HG02852 (cell line): ENCODE measurements at regions not wholly inside any gene's neighbourhood (a gene's known extent, or its start where the extent isn't known, plus 50 kb on each side); places are given as distances from the start of the nearest gene placed in this dataset.
"Not testable (repeated sequence)": the region's sequence is repeated elsewhere in the genome, so short reads cannot be mapped to it uniquely, and the experiment has no call there.

Experiments used
- ATAC-seq: cut with Tn5 transposase; IDR thresholded peaks from one replicate; pipeline ENCODE4 v1.9.1; 2021; ENCODE audit warnings: mild to moderate bottlenecking, moderate library complexity; ENCODE audit not compliant: unreplicated experiment

DNA sequence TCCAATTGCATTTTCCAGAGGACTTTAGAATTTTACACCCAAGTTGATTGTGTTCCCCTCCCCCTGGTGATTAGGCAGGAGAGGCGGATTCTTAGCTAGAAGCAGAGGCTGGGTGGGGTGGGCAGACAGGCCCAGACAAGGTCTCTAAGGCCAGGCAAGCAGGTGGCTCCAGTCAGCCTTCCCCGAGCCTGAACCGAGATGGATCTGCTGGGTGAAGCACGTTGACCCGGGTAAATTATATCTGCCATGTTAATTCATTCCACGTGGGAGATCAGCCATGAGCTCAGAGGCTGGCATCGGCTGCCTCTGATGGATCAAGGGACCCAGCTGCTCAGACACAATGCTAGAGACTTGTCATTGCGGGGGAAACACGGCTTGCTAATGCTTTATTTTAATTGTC is 159.5 kb upstream of the MAFB start:
- no peak for ATAC-seq

DNA sequence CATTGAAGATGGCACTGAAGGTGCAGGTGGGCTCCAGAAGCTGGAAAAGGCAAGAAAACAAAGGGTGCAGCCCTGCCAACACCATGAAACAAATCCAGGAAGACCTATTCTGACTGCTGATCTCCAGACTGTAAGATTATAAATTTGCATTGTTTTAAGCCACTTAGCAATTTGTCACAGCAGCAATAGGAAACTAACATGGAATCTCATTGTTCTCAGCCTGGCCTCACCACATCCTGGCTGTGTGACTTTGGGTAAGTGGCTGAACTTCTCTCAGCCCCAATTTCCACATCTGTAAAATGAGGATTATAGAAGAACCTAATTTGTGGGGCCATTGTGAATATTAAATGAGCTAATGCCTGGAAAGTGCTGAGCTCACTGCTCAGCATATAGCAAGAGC is 160.4 kb upstream of the MAFB start:
- no peak for ATAC-seq

DNA sequence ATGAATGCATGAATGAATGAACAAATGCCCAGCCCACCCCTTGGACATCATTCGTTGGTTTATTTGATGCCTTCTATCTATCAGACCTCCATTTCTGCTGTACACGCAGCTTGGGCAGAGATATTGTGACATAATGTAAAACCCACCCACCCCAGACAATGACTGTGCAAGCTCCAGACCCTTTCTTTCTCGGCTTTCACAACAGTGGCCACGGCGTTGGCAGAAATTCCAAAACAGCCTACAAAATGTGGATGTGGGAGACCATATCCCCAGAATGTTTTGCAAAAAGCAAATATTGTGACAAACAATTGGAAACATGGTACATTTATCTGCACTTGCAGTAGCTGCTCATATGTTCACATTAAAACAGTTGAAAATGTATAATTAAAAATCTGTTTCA is 162.0 kb upstream of the MAFB start:
- no peak for ATAC-seq

DNA sequence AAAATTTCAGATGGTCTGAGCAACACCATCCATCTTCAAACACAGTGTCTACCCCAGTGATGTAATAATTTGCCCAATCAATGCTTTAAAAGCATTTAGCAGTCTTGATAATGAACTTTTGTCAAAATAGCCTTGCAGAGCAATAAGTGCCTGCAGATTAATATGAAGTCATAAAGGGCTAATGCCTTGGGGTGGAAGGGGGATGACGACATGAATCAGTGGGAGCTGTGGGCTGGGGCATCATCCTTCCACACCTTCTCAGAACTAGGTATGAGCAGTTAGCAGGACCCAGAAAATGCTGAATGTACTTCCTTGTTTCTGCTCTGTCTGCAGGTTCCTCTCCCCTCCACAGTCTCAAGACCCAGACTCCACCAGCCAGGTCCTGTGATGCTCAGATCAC is 166.2 kb upstream of the MAFB start:
- no peak for ATAC-seq

DNA sequence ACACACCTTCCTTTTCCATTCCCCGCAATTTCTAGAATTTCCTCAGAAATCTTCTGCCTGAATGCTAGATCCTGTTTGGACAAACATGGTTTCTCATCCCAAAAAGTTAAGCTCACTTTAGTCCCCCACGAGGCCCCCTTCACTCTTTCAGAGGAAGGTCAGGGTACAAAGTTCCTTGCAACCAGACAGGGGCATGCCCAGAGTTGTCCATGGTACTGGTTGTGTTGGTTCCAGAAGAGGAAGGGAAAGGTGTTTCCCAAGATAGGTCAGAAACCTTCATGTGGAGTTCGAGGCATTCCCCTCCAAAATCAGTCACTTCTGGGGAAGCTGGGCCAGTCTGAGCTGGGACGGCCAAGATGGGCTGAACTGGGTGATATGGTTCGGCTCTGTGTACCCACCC is 167.6 kb upstream of the MAFB start:
- ATAC-seq = no peak

DNA sequence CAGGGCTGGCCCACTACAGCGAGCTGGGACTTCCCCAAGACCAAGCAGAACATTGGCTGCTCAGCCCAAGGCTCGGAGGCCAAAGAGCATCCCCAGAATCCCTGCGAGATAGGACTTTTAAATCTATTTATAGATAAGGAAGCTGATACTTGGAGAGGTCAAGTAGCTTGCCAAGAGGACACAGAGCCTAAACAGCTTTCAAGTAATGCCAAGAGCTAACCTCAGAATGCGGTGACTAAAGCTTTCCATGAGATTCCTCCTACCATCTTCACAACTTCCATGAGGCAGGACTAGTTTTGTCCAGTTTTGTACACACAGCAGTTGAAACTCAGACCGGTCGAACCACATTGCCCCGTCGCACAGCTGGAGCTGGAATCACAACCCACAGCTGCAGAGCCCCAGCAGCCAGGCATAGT is 168.1 kb upstream of the TOP1 start:
- ATAC-seq = no peak

DNA sequence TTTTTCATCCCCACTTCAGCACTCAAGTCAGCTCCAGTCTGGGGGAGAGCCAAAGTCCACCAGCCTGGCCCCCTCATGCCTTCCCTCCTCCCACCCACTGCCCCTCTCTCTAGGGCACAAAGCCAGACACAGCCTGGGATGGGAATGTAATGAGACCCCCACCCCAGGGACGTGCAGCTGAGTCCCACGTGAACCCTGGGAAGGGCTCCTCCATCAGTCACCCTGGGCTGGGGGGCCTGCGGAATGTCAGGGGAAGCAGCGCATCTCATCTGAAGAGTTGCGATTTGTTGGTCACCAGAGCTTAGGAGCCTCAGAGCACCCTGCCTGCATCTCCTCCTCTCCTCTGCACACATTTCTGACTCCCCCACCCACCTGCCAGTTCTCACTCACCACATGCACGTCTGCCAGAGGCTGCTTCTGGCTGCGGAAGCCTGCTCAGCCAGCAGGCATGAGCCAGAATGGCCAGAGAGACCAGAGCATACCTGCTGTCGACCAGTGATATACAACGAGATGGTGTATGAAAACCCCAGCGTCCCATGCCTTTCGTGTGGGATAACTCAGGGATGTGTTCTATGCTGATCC is 167.1 kb upstream of the TOP1 start:
- ATAC-seq = no peak

DNA sequence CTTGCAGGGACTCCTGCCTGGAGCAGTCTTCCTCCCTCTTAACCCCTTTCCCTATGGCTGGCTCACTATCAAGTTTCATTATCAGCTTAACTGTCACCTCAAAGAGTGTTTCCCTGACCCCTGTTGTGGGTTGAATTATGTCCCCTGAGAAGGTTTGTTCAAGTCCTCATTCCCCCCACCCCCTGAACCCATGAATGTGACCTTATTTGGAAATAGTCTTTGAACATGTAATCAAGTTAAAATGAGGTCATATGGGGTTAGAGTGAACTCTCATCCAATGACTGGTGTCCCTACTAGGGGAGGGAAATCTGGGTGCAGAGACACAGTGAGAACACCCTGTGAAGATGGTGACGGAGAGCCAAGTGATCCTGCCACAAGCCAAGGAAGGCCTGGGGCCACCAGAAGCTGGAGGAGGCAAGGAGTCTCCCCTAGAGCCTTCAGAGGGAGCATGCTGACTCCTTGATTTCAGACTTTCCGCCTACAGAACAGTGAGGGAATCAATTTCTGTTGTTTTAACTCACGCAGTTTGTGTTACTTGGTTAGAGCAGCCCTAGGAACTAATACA is 165.2 kb upstream of the TOP1 start:
- ATAC-seq = no peak

DNA sequence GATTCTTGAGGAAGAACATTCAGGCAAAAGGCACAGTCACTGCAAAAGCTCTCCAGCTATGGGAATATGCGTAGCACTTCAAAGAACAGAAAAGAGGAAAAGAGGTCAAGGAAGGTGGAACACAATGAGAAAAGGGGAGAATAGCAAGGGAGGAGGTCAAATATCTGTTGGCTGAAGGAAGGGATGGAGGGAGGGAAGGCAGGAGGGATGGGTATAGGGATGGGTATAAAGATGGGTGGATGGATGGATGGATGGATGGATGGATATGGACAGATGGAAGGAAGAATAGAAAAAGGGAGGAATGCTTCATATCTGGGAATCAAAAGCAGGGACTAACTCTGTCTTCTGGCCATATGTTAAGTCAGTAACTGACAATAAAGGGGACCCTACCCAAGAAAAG is 164.2 kb upstream of the TOP1 start:
- ATAC-seq = no peak

DNA sequence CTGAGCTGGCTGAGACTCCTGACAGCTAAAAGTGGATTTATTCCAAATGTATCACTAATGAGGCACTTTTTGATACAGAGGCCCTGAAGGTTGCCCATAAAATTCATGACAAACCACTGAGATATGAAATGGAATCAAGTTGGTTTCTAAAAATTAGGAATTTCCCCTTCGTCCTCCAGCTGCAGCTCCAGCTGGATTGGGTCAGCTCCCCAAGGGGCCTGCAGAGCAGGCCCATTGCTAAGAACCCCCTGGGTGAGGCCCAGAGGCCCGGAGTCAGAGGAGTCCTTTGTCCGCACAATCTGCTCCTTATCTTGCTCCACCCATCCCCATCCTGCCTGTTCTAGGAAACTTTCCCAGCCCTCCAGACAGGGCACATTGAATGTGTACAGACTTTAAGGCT is 163.5 kb upstream of the TOP1 start:
- no peak for ATAC-seq

DNA sequence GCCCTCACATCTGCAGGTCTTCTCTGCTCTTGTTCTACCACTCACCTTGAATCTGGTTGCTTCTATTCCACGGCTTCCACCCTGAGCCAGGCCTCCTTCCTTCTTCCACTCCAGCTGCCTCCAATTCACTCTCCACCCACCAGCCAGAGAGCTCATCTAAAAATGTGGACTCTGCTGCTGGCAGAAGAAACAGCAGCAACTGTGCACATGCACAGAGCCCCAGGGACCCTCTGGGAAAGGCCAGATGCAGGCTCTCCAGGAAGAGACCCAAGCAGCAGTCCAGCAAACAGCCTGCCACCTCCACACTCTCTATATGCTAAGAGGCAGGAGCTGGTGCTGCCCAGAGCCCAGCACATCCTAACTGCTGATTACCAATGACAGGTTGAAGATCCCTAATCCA is 162.6 kb upstream of the TOP1 start:
- ATAC-seq = no peak

DNA sequence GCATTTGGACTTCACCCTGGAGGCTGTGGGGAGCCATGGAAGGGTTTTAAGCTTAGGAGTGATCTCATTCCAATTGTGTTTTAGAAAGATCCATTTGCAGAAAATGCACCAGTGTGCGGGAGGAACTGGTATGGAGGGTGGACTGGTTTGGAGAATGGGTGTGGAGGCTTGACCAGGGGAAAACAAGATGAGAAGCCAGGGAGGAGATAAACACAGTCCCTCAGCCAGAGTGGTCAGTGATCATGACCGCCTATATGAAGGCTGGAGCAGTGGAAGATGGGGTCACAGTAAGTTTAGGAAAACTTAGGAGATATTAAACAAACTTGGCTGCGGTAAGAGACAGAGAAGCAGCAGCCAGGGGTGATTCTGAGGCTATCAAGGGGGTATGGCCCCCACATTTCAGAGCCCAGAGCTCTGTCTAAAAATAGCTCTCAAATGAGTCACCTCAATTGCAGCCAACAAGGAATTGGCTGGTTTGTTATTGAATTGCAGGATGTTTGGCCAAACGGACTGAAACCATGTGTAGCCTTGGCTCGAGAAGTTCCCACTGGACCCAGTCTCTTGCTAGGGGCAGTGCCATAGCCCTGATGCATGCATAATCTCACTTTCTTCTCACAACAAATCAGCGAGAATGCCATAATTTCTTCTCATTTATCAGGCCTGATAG is 159.9 kb upstream of the TOP1 start:
- ATAC-seq = no peak

DNA sequence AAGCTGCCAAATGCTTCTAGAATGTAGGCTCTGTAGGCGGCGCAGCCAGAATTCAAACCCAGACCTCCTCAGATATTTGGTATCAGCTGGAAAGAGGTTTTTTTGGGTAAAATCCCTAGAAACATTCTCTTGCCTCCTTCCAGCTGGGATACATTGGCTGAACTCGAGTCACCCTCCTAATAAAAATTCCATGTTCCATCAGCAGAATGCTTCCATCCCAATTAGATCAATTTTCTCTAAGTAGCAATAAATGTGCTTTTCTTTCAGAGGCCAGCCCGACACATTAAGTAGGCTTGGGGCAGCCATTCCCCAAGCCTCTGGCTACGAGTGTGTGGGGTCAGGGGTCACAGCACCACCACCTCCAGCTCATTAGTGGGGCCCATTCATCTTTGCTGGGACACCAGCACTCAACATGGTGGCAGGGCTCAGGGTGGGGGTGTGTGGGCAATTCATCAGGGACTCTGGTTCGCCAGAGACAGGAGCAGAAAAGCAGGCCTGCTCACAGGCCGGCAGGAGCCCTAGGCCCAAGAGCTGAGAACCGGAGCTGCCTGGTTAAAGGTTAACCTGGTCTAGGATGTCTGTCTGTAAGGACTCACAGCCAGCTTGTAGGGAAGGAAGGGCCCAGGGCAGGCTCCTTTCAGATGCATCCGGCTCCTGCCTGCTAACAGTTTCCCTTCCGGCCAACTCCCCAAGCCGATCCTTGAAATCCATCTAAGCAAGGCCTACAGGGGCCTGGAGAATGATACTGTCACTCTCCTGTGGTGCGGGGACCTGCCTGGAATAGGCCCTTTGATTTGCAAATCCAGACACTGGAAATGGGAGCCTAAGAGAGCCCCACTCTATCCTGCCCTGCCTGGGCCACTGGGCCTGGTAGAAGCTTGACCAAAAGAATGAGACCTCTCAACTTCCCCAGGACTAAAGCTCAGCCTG is 159.1 kb upstream of the TOP1 start:
- no peak for ATAC-seq

DNA sequence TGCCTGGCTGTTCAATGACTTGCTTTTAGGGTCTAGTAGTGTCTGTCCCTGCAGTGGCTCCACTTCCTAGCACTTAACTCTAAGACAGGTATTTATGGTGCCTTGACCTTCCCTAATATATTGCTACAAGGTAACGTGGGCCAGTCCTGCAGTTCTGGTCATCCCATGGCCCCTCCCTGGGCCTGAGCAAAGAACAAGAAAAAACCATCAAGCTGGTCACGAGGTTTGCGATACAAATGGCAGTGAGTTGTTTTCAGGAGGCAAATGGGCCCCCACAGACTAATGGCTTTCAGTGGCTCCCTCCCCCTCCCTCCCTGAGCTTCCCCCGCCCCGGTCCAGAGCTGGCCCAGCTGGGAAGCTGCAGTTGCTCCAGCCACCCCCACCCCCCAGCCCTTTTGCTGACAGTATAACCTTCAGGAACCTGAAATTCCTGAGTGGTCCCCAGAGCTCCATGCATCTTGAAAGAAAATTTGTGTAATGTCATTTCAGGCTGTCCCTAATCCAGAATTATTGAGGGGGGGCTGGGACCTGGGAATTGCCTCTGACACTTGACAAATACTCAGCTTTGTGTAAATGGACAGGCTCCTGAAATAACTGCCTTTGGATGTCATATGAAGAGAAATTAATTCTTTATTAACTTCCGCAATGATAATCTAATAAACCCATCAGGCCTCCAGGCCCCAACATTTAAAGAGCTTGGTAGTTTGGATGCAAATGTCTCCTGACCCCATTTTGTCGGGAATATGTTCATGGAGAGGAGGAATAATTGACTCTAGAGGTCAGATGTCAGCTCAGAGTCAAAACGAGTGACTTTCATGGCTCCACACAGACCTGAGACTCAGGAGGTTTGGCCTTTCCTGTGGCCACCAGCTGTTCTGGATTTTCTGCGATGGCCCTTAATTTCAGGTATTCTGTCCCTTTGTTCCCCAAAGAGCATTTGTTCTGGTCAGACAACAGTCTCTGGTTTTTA is 153.2 kb upstream of the TOP1 start:
- no peak for ATAC-seq

DNA sequence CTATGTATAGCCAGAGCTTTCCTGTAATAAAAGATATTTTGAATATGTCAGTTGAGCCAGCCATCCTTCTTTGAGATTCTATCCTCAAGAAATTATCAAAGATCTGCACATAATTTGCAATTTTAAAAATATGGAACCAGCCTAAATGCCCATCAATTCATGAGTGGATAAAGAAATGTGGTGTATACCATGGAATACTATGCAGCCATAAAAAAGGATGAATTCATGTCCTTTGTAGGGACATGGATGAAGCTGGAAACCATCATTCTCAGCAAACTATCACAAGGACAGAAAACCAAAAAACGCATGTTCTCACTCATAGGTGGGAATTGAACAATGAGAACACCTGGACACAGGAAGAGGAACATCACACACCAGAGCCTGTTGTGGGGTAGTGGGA is 150.5 kb upstream of the TOP1 start:
- ATAC-seq = not testable (repeated sequence)

DNA sequence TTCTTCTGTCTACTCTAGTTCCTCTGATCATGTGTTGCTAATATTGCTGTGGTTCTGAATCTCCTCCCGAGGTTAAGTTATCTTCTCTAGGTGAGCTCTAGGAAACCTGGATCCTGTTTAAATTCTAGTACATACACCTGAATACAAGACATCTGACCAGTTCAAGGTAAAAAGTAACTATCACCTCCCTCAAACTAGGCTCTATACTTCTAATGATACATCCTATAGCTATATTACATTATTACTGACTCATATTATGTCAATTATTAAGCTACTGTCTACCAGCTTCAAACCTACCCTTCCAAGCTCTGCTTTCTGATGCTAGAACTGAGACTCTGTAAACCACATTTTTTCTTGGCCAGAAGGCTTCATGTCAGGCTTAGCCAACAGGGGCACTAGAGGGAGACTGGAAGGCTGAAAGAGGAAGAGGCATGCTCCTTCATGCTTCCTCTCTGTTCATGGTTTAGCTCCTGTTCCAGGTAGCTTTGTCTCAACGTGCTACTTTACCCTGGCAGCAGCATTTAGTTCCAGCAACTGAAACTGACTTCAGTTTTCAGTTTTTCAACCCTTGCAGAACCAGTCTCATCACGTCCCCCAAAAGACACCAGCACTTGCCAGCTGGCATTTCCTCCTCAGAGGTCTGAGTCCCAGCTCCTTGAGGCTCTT is 148.4 kb upstream of the TOP1 start:
- ATAC-seq = no peak

DNA sequence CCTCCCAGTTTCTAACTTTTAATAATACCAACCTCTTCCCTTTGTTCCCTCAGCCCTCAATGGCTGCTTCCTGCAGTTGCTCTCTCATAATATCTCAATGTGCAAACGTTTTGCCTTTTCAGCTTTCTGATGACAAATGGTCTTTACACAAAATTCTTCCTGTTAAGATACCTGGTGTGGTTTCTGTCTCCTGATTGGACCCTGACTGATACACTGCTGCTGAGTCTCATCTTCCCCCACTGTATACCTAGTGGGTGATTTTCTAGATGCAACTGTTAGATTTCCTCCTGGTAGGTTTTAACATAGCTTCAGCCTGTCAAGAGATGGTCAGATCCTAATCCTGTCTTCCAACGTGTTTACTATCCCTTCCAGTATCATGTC is 147.9 kb upstream of the TOP1 start:
- ATAC-seq = no peak

DNA sequence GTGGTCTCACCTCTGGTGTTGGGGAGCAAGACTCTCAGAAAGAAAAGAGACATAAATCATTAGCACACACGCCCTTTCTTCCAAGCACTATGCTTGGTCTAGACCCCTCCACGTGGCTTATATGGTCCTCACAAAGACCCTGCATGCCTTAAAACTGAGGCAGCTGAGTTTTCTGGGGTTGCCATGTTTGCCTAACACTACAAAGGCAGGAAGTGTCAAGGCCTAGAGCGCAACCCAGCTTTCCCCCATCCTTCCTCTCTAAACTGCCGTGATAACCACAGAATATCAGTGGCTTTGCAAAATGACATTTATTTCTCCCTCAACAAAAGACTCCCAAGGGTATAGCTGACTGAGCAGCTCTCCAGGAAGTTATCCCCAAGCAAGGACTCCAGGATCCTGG is 146.5 kb upstream of the TOP1 start:
- ATAC-seq = no peak

DNA sequence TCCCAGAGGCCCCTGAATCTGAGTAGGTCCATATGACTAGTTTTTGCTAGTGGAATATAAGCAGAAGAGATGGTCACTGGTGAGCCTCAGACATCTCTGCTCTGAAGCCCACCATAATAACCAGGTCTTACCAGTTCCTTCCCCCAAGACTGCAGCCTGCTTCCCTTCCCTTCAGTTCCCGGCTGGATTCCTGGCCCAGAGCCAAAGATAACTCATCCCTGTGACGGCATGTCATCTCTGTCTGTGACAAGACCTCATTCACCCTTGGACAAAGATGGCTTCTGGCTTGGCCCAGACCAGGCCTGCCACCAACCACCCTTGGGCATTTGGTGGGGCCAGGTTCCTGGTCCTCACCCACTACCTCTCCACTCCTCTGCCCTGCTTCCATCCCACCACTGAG is 145.5 kb upstream of the TOP1 start:
- no peak for ATAC-seq

DNA sequence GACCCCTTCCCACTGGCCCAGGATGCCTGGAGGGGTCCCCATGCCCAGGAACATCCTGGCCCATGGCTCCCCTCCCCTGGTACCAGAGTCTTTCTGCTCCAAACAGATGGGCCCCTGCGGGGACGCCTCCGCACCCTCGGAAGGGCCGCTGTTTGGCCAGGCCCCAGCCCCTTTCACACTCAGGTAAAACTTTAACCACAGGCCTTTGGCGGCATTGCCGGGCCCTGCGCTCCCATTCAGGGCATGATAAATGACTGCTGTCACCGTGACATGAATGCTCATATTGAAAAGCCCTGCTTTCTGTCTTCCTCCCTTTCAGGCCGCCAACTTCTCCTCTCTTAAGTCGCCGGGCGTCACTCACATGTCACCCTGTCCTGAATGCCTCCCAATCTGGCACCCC is 141.5 kb upstream of the TOP1 start:
- no peak for ATAC-seq
